Suppressor macrophage treated with lipopolysaccharide for 1 hour (primary cell): ENCODE measurements at regions not wholly inside any gene's neighbourhood (a gene's known extent, or its start where the extent isn't known, plus 50 kb on each side); places are given as distances from the start of the nearest gene placed in this dataset.
"Not testable (repeated sequence)": the region's sequence is repeated elsewhere in the genome, so short reads cannot be mapped to it uniquely, and the experiment has no call there.

Source experiments
- DNase-seq, 3 donors: peaks; one replicate each; pipeline ENCODE4 v3.0.0-alpha.2; 2020 to 2022

DNA sequence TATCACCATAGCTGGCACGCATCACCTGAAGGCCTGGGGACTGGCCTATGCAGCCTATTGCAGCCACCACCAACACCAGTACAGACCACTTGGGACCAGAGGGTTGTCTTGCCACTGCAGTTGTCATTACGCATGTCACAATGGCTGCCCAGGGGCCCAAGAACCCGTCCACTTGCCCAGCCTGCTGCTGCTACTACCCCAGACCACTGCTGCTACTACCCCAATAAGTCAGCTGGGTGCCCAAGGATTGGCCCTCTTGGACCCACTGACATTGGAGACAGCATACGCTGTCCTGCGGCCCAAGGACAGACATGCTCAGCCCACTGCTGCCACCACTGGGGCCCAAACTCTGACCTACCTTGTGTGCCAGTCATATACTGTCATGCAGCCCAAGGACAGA is 102.7 kb upstream of the OR9Q1 start:
- DNase-seq: no peak

GRCh38 chr11:57932105-57932504 is 91.6 kb upstream of the OR9Q1 start:
- no peak for DNase-seq

DNA sequence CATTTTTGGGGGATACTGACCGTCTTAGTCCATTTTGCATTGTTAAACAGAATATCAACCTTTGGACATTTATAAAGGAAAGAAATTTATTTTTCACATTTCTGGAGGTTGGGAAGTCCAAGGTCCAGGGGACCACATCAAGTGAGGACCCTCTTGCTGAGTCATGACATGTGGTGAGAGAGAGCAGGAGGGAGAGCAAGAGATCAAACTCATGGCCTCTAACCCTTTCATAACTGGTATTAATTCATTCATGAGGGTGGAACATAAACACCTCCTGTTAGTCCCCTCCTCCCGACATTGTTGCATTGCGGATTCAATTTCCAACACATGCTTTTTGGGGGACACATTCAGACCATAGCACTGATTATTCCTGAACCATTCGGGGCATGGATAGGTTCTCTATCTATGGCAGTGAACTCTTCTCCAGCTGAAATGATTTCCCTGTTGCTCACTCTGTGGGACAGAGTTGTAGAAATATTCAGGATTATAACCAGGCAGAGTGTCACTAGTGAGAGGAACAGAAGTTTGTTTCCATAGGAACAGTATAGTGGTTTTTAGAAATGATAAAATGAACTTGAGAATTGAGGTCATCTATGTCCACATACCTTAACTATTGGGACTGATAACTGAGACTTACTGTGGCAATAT is 88.2 kb upstream of the OR9Q1 start:
- no peak for DNase-seq

DNA sequence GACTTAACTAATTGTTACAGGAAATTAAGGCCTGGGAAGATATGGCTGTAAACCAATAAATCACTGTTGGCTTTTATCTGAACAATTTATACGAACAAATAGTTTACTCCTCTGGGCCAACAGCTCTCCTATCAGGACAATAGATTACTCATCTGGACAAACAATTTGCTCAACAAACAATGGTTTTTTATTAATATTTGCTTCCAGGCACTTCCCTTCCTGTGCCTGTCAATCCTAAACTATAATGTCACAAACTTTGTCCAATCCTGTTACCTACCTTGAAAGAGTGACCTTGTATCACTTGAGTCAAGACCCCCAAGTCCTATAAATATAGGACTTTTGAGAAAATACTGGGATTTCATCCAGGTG is 87.6 kb upstream of the OR9Q1 start:
- no peak for DNase-seq

GRCh38 chr11:57937431-57937830 is 86.2 kb upstream of the OR9Q1 start:
- DNase-seq: no peak

GRCh38 chr11:57938351-57938750 is 85.3 kb upstream of the OR9Q1 start:
- DNase-seq: no peak

GRCh38 chr11:57940044-57940756 is 83.5 kb upstream of the OR9Q1 start:
- no peak for DNase-seq

GRCh38 chr11:57941875-57942274 is 81.8 kb upstream of the OR9Q1 start:
- no peak for DNase-seq

DNA sequence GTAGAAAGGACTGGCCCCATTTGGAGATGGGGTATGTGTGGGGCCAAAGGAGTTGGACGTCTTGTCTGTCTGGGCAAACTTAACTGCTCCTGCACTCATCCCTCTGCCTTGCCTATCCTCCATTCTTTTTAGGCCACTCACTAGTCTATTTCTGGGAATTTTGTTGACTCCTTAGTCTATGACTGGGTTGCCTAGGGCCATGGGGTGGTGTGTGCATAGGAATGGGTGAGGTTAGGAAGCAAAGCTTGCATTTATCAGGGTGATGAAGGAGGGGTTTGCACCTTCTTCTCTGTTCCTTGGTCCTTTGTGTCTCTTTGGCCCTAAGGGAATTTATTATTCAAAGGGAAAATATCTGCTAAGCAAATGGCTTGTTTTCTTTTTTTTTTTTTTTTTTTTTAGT is 80.9 kb upstream of the OR9Q1 start:
- DNase-seq: no peak

DNA sequence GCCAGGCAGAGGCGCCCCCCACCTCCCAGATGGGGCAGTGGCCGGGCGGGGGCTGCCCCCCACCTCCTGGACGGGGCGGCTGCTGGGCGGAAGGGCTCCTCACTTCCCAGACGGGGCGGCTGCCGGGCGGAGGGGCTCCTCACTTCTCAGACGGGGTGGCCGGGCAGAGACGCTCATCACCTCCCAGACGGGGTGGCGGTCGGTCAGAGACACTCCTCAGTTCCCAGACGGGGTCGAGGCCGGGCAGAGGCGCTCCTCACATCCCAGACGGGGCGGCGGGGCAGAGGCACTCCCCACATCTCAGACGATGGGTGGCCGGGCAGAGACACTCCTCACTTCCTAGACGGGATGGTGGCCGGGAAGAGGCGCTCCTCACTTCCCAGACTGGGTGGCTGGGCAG is 79.9 kb upstream of the OR9Q1 start:
- not testable (repeated sequence) for DNase-seq

DNA sequence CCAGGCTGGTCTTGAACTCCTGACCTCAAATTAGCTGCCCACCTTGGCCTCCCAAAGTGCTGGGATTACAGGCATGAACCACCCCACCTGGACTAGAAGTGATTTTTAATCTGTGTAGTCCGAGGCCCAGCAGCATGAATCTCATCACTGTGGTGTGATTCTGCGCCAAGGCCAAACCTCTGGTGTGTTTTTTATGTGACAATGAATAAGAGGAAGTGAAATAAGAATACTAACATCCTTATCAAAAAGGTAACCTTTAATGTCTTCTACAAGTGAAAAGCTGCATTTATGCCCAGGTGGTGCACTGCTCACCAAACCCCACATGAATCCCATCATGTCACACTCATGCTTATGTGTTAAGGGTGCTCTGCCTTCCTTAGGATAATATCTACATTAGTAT is 77.1 kb upstream of the OR9Q1 start:
- DNase-seq: no peak

- DNase-seq: no peak
Measured at GRCh38 chr11:57964660-57965059, 59.0 kb upstream of the OR9Q1 start.

DNA sequence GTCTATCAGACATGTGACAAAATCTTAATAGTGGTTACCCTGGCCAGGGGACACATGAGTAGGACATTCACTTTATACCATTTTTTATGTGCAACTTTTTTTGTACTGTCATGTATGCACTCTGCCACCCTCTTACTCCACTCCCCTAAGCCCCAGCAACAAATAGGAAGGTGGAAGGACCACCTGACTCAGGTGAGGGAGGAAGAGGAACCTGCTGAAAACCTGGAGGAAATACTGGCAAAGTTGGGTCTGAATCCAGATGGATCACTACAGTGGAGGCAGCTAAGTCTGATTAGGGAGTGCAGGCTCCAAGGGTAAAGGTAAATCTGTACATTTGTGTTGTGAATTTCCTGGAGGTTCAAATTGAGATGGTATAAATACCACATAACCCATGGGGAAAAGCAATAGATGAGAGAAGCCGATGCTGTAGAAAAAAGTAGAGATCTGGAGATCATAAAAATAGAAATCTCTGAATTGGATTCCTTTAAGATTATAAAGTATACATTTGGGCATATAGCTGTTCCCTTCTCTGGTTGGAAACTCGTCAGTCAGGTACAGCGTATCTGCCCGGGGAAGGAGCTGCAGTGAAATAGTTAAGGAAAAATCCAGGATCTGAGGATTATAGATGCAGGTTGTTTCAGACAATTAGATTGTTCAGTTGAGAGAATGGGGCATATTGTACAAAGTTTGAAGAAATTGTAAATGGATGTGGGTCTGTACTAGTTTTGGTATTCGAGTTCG is 52.2 kb upstream of the OR9Q1 start:
- no peak for DNase-seq

- DNase-seq: no peak
Measured at GRCh38 chr11:57972013-57972367, 51.7 kb upstream of the OR9Q1 start.
